ENCODE measurements at regions not wholly inside any gene's neighbourhood (a gene's known extent, or its start where the extent isn't known, plus 50 kb on each side); places are given as distances from the start of the nearest gene placed in this dataset.

- Histone ChIP-seq H3F3A (ENCODE audit: insufficient read depth, low read length, poor library complexity, severe bottlenecking) (no peaks in the 10 kb centered on the region), H3K27me3 (ENCODE audit: insufficient read depth, low read depth, low read length) (no peaks in the 10 kb centered on the region), H2AFZ (ENCODE audit: low read depth, low read length) (no peak overlapping the region), H3K36me3 (ENCODE audit: insufficient read depth, low read length) (no peaks in the 10 kb centered on the region), H3K79me2 (replicated peaks; ENCODE audit: insufficient read depth, low read length) (no peaks in the 10 kb centered on the region), H3K4me2 (ENCODE audit: low read length) (no peak overlapping the region), H3K9me3 (ENCODE audit: low read length) (no peaks in the 10 kb centered on the region), H4K20me1 (ENCODE audit: insufficient read depth) (no peaks in the 10 kb centered on the region), H3K27ac (ENCODE audit: low read length) (no peak overlapping the region), H3K9me2 (ENCODE audit: insufficient read depth, low read length) (no peaks in the 10 kb centered on the region), H3K9ac (ENCODE audit: low read length) (no peak overlapping the region), H3K4me3 (ENCODE audit: low read length) (no peak overlapping the region)
- TF ChIP-seq EP300 (conservative IDR thresholded peaks at IDR 0.05; ENCODE audit: poor library complexity, severe bottlenecking) (no peak), EZH2 (IDR thresholded peaks at IDR 0.05; ENCODE audit: borderline replicate concordance, insufficient read depth, low read length, poor library complexity, severe bottlenecking) (no peak), REST (IDR thresholded peaks at IDR 0.05; ENCODE audit: borderline replicate concordance) (no peak), MXI1 (conservative IDR thresholded peaks at IDR 0.05; ENCODE audit: poor library complexity, severe bottlenecking) (no peak), SMC3 (conservative IDR thresholded peaks at IDR 0.05; ENCODE audit: poor library complexity) (no peak), TAF1 (IDR thresholded peaks at IDR 0.05; ENCODE audit: low read depth) (no peak), POLR2AphosphoS5 (IDR thresholded peaks at IDR 0.05) (no peak), RAD21 (conservative IDR thresholded peaks at IDR 0.05) (no peak)
- TF ChIP-seq, protein P1, sequence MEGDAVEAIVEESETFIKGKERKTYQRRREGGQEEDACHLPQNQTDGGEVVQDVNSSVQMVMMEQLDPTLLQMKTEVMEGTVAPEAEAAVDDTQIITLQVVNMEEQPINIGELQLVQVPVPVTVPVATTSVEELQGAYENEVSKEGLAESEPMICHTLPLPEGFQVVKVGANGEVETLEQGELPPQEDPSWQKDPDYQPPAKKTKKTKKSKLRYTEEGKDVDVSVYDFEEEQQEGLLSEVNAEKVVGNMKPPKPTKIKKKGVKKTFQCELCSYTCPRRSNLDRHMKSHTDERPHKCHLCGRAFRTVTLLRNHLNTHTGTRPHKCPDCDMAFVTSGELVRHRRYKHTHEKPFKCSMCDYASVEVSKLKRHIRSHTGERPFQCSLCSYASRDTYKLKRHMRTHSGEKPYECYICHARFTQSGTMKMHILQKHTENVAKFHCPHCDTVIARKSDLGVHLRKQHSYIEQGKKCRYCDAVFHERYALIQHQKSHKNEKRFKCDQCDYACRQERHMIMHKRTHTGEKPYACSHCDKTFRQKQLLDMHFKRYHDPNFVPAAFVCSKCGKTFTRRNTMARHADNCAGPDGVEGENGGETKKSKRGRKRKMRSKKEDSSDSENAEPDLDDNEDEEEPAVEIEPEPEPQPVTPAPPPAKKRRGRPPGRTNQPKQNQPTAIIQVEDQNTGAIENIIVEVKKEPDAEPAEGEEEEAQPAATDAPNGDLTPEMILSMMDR (IDR thresholded peaks at IDR 0.05; ENCODE audit: poor library complexity, severe bottlenecking) = no peak
Observed at GRCh38 chr1:244980605-244981004, 116.3 kb upstream of the HNRNPU start.

DNA sequence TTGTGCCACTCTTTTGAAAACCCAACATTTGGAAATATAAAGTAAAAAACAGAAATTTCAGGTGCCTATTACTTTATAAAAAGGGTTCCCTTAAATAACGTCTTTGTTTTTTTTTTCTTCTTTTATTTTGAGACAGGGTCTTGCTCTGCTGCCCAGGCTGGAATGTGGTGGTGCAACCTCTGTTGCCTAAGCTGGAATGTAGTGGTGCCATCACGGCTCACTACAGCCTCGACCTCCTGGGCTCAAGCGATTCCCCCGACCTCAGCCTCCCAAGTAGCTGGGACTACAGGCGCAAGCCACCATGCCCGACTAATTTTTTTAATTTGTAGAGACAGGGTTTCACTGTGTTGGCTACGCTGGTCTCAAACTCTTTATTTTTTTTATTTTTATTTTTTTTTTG is 110.2 kb upstream of the HNRNPU start:
- H3K4me2 ChIP-seq (ENCODE audit: low read length) = no peak overlapping the region

More for the DNA sequence above, 110.2 kb upstream of the HNRNPU start:
- no peaks in the 10 kb centered on the region for H3K36me3 ChIP-seq (ENCODE audit: insufficient read depth, low read length)
- no peak overlapping the region for H2AFZ ChIP-seq (ENCODE audit: low read depth, low read length)
- no peaks in the 10 kb centered on the region for H3K27me3 ChIP-seq (ENCODE audit: insufficient read depth, low read depth, low read length)
- H3K27ac ChIP-seq (ENCODE audit: low read length) = no peak overlapping the region
- no peaks in the 10 kb centered on the region for H3K9me2 ChIP-seq (ENCODE audit: insufficient read depth, low read length)
- H3K9me3 ChIP-seq (ENCODE audit: low read length) = no peaks in the 10 kb centered on the region
- H3F3A ChIP-seq (ENCODE audit: insufficient read depth, low read length, poor library complexity, severe bottlenecking) = no peaks in the 10 kb centered on the region
- no peaks in the 10 kb centered on the region for H4K20me1 ChIP-seq (ENCODE audit: insufficient read depth)
- TF ChIP-seq SMC3 (conservative IDR thresholded peaks at IDR 0.05; ENCODE audit: poor library complexity) (no peak), POLR2AphosphoS5 (IDR thresholded peaks at IDR 0.05) (no peak), EZH2 (IDR thresholded peaks at IDR 0.05; ENCODE audit: borderline replicate concordance, insufficient read depth, low read length, poor library complexity, severe bottlenecking) (no peak), TAF1 (IDR thresholded peaks at IDR 0.05; ENCODE audit: low read depth) (no peak), REST (IDR thresholded peaks at IDR 0.05; ENCODE audit: borderline replicate concordance) (no peak), EP300 (conservative IDR thresholded peaks at IDR 0.05; ENCODE audit: poor library complexity, severe bottlenecking) (no peak), RAD21 (conservative IDR thresholded peaks at IDR 0.05) (no peak), MXI1 (conservative IDR thresholded peaks at IDR 0.05; ENCODE audit: poor library complexity, severe bottlenecking) (no peak)
- TF ChIP-seq, protein P1 (IDR thresholded peaks at IDR 0.05; ENCODE audit: poor library complexity, severe bottlenecking) = no peak
- H3K79me2 ChIP-seq (replicated peaks; ENCODE audit: insufficient read depth, low read length) = peaks cover 21% of the 10 kb centered on the region
- H3K9ac ChIP-seq (ENCODE audit: low read length) = no peak overlapping the region
- no peak overlapping the region for H3K4me3 ChIP-seq (ENCODE audit: low read length)

Measured in neural cell (in vitro differentiated cells).